Stomach (tissue), 4 donors: ENCODE measurements at regions not wholly inside any gene's neighbourhood (a gene's known extent, or its start where the extent isn't known, plus 50 kb on each side); places are given as distances from the start of the nearest gene placed in this dataset.
"Not testable (repeated sequence)": the region's sequence is repeated elsewhere in the genome, so short reads cannot be mapped to it uniquely, and the experiment has no call there.

Source experiments
- EP300 ChIP-seq: sonication (generic); formaldehyde crosslinking; IDR thresholded peaks from one replicate; pipeline ENCODE4 v1.6.1; 2017; ENCODE audit warnings: antibody characterized with exemption
- POLR2AphosphoS5 ChIP-seq, 3 donors: sonication (generic); formaldehyde crosslinking; IDR thresholded peaks; one replicate each; pipeline ENCODE4 v1.6.1; 2016; ENCODE audit warnings: antibody characterized with exemption in 3 of 3
- TF ChIP-seq, protein P1 (sequence below), 7 experiments: fragments of 450-650 bp in 4 of 7; fragments of 200-600 bp in 3 of 7; sonication (generic) in 3 of 7; IDR thresholded peaks; one replicate each; pipeline ENCODE4 v1.5.1; 2016 to 2019; ENCODE audit warnings: antibody characterized with exemption in 7 of 7, control low read depth in 2 of 7, mild to moderate bottlenecking in 1 of 7

DNA sequence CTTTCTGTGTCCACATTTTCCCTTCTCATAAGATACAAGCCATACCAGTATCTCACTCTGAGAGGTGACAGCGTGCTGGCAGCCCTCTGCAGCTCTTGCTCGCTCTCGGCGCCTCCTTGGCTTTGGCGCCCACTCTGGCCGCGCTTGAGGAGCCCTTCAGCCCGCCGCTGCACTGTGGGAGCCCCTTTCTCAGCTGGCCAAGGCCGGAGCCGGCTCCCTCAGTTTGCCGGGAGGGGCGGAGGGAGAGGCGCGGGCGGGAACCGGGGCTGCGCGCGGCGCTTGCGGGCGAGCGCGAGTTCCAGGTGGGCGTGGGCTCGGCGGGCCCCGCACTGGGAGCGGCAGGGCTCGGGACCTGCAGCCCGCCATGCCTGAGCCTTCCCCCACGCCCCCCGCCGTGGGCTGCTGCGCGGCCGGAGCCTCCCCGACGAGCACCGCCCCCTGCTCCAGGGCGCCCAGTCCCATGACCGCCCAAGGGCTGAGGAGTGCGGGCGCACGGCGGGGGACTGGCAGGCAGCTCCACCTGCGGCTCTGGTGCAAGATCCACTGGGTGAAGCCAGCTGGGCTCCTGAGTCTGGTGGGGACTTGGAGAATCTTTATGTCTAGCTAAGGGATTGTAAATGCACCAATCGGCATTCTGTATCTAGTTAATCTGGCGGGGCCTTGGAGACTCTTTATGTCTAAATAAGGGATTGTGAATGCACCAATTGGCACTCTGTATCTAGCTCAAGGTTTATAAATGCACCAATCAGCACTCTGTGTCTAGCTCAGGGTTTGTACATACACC lies 58.9 kb upstream of the LPGAT1 start:
- TF ChIP-seq, protein P1, sequence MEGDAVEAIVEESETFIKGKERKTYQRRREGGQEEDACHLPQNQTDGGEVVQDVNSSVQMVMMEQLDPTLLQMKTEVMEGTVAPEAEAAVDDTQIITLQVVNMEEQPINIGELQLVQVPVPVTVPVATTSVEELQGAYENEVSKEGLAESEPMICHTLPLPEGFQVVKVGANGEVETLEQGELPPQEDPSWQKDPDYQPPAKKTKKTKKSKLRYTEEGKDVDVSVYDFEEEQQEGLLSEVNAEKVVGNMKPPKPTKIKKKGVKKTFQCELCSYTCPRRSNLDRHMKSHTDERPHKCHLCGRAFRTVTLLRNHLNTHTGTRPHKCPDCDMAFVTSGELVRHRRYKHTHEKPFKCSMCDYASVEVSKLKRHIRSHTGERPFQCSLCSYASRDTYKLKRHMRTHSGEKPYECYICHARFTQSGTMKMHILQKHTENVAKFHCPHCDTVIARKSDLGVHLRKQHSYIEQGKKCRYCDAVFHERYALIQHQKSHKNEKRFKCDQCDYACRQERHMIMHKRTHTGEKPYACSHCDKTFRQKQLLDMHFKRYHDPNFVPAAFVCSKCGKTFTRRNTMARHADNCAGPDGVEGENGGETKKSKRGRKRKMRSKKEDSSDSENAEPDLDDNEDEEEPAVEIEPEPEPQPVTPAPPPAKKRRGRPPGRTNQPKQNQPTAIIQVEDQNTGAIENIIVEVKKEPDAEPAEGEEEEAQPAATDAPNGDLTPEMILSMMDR (IDR thresholded peaks at IDR 0.05) = not testable (repeated sequence)
- TF ChIP-seq POLR2AphosphoS5 (IDR thresholded peaks at IDR 0.05); EP300: not testable (repeated sequence)
